ENCODE measurements at regions not wholly inside any gene's neighbourhood (a gene's known extent, or its start where the extent isn't known, plus 50 kb on each side); places are given as distances from the start of the nearest gene placed in this dataset.

GRCh38 chr9:129456549-129457324, 164.2 kb downstream of the C9orf50 start:
- TF ChIP-seq CEBPB (IDR thresholded peaks at IDR 0.05; ENCODE audit: low read depth): no peak
- no peak for TF ChIP-seq TCF7L2 (IDR thresholded peaks at IDR 0.05; ENCODE audit: borderline replicate concordance, extremely low read depth, insufficient read depth, insufficient read length)
- no peak for TF ChIP-seq REST (IDR thresholded peaks at IDR 0.05; ENCODE audit: low read depth)
- no peak for TF ChIP-seq FOSL1 (IDR thresholded peaks at IDR 0.05; ENCODE audit: low read depth)
- TF ChIP-seq YY1 (IDR thresholded peaks at IDR 0.05; ENCODE audit: extremely low read depth, insufficient replicate concordance, low read depth, low read length): no peak
- no peak for TF ChIP-seq CTCF (IDR thresholded peaks at IDR 0.05 in 2 of 3, conservative IDR thresholded peaks at IDR 0.05 in 1 of 3; ENCODE audit: borderline replicate concordance in 1 of 3, insufficient read depth in 1 of 3, low read depth in 2 of 3, low read length in 2 of 3)
- no peak for TF ChIP-seq ATF3 (IDR thresholded peaks at IDR 0.05)
- TF ChIP-seq RAD21 (IDR thresholded peaks at IDR 0.05; ENCODE audit: low read depth): no peak
- no peak for TF ChIP-seq JUND (IDR thresholded peaks at IDR 0.05)
- no peak for TF ChIP-seq EZH2 (IDR thresholded peaks at IDR 0.05)
- no peak for TF ChIP-seq EGR1 (IDR thresholded peaks at IDR 0.05; ENCODE audit: low read depth)
- TF ChIP-seq CBX3 (IDR thresholded peaks at IDR 0.05; ENCODE audit: low read depth): no peak
- no peak for TF ChIP-seq ZBTB33 (IDR thresholded peaks at IDR 0.05; ENCODE audit: extremely low read depth, insufficient replicate concordance, low read length)
- TF ChIP-seq SP1 (IDR thresholded peaks at IDR 0.05; ENCODE audit: low read depth): no peak
- no peak for TF ChIP-seq SIN3A (IDR thresholded peaks at IDR 0.05; ENCODE audit: low read depth)
- no peak for TF ChIP-seq SRF (IDR thresholded peaks at IDR 0.05; ENCODE audit: low read depth)
- ChIA-PET RAD21 (ENCODE audit: low non-redundant PET in 1 of 2, low total read pairs in 2 of 2, uncharacterized antibody in 2 of 2, unreplicated experiment in 2 of 2) (no interaction called here), CTCF (no interaction called here), POLR2A (no interaction called here)
- H3K9me3 ChIP-seq (ENCODE audit: control insufficient read depth in 1 of 2, insufficient read depth in 1 of 2, low read depth in 1 of 2, low read length in 2 of 2): no peaks in the 10 kb centered on the region
- intact Hi-C loops (cut with micrococcal nuclease): no loop called here
- H3K4me3 ChIP-seq (replicated peaks in 1 of 2; ENCODE audit: low read depth in 1 of 2, low read length in 2 of 2): no peak overlapping the region
- no peaks in the 10 kb centered on the region for H3K9me2 ChIP-seq (ENCODE audit: insufficient read depth)
- H4K20me1 ChIP-seq (ENCODE audit: insufficient read depth): no peaks in the 10 kb centered on the region
- no peak overlapping the region for H3K9ac ChIP-seq (ENCODE audit: low read length)
- no peak overlapping the region for H2AFZ ChIP-seq (ENCODE audit: low read depth, low read length, poor library complexity, severe bottlenecking)
- no peaks in the 10 kb centered on the region for H3K36me3 ChIP-seq (ENCODE audit: control insufficient read depth in 1 of 2, insufficient read depth in 2 of 2, low read length in 2 of 2)
- BruUV-seq (replicated peaks): no TSS peak
- no peak overlapping the region for H3K4me2 ChIP-seq (ENCODE audit: low read length)
- no peak for DNase-seq (ENCODE audit: low read depth, low spot score)
- no peak for ATAC-seq
- no peaks in the 10 kb centered on the region for H3K27me3 ChIP-seq (ENCODE audit: insufficient read depth, low read length)
- no peaks in the 10 kb centered on the region for H3K79me2 ChIP-seq (ENCODE audit: insufficient read depth, low read length)
- no peak overlapping the region for H3K27ac ChIP-seq (ENCODE audit: low read depth, low read length)
- peaks cover 35 to 42% of the 10 kb centered on the region in 2 experiments for H3K4me1 ChIP-seq (ENCODE audit: control insufficient read depth in 1 of 2, insufficient read depth in 2 of 2, low read length in 2 of 2)
